Skeletal muscle tissue (tissue), 3 donors: ENCODE measurements at regions not wholly inside any gene's neighbourhood (a gene's known extent, or its start where the extent isn't known, plus 50 kb on each side); places are given as distances from the start of the nearest gene placed in this dataset.
A peak's percentile ranks its signal among the peaks of the same experiment; 100 is the strongest.

Source experiments
- H3K27ac ChIP-seq: one replicate; pipeline ENCODE4 v1.7.0; 2013; ENCODE audit warnings: mild to moderate bottlenecking, low read depth, low read length, inconsistent platforms
- H3K27me3 ChIP-seq, 3 donors: one replicate each; pipeline ENCODE4 v1.7.0; 2013; ENCODE audit warnings: low read length in 3 of 3; ENCODE audit not compliant: control insufficient read depth in 3 of 3, insufficient read depth in 3 of 3
- H3K36me3 ChIP-seq, 3 donors: one replicate each; pipeline ENCODE4 v1.7.0; 2013; ENCODE audit warnings: low read length in 3 of 3; ENCODE audit not compliant: control insufficient read depth in 3 of 3, insufficient read depth in 3 of 3
- H3K4me1 ChIP-seq, 3 donors: one replicate each; pipeline ENCODE4 v1.7.0; 2013; ENCODE audit warnings: low read length in 3 of 3, mild to moderate bottlenecking in 3 of 3; ENCODE audit not compliant: control insufficient read depth in 3 of 3, insufficient read depth in 3 of 3
- H3K4me3 ChIP-seq, 3 donors: one replicate each; pipeline ENCODE4 v1.7.0; 2013; ENCODE audit warnings: low read length in 3 of 3
- H3K9ac ChIP-seq, 3 donors: one replicate each; pipeline ENCODE4 v1.7.0; 2013; ENCODE audit warnings: low read length in 3 of 3, mild to moderate bottlenecking in 3 of 3, moderate library complexity in 2 of 3, low read depth in 1 of 3
- H3K9me3 ChIP-seq, 3 donors: one replicate each; pipeline ENCODE4 v1.7.0; 2013; ENCODE audit warnings: low read length in 3 of 3; ENCODE audit not compliant: control insufficient read depth in 3 of 3
- donor health status: Osteomylitis.

GRCh38 chr4:71283642-71284257 lies 55.1 kb upstream of the SLC4A4 start:
- Histone ChIP-seq H3K27ac (no peak overlapping the region), H3K36me3 (no peaks in the 10 kb centered on the region), H3K27me3 (no peaks in the 10 kb centered on the region), H3K9ac (no peak overlapping the region), H3K4me3 (peak overlapping the region in 1 of 3 donors; percentile 9), H3K4me1 (peaks cover 13 to 26% (median 21%) of the 10 kb centered on the region in 3 donors), H3K9me3 (no peaks in the 10 kb centered on the region)

GRCh38 chr4:71287305-71287704 lies 51.5 kb upstream of the SLC4A4 start:
- Histone ChIP-seq H3K4me3 (no peak overlapping the region), H3K36me3 (no peaks in the 10 kb centered on the region), H3K4me1 (peaks cover 13 to 26% (median 17%) of the 10 kb centered on the region in 3 donors), H3K9me3 (no peaks in the 10 kb centered on the region), H3K9ac (no peak overlapping the region), H3K27ac (no peak overlapping the region), H3K27me3 (no peaks in the 10 kb centered on the region)

- H3K27ac ChIP-seq: no peak overlapping the region
- H3K9ac ChIP-seq: no peak overlapping the region
- no peaks in the 10 kb centered on the region for H3K27me3 ChIP-seq
- no peaks in the 10 kb centered on the region for H3K36me3 ChIP-seq
- no peaks in the 10 kb centered on the region for H3K9me3 ChIP-seq
- peaks cover 8 to 18% (median 9%) of the 10 kb centered on the region in 3 donors for H3K4me1 ChIP-seq
- no peak overlapping the region for H3K4me3 ChIP-seq
Measured at GRCh38 chr4:71288875-71289274, 49.9 kb upstream of the SLC4A4 start.
